Lower lobe of right lung (tissue), 2 donors: ENCODE measurements at regions not wholly inside any gene's neighbourhood (a gene's known extent, or its start where the extent isn't known, plus 50 kb on each side); places are given as distances from the start of the nearest gene placed in this dataset.

ENCODE experiments used
- ATAC-seq, 2 donors: fragments of 200-7000 bp; cut with Tn5 transposase; one replicate each; pipeline ENCODE4 v1.9.1; 2020 to 2022; ENCODE audit warnings: mild to moderate bottlenecking in 2 of 2, moderate library complexity in 2 of 2
- DNase-seq: peaks from one replicate; pipeline ENCODE4 v3.0.0-alpha.2; 2020
- H3K27ac ChIP-seq: fragments of 200-600 bp; one replicate; pipeline ENCODE4 v1.8.0; 2022
- H3K27me3 ChIP-seq: fragments of 200-600 bp; one replicate; pipeline ENCODE4 v1.8.0; 2022; ENCODE audit warnings: low read depth
- H3K36me3 ChIP-seq: fragments of 200-600 bp; one replicate; pipeline ENCODE4 v1.8.0; 2022; ENCODE audit warnings: mild to moderate bottlenecking
- H3K4me1 ChIP-seq: fragments of 200-600 bp; one replicate; pipeline ENCODE4 v1.8.0; 2022
- H3K4me3 ChIP-seq: fragments of 200-600 bp; one replicate; pipeline ENCODE4 v1.8.0; 2022; ENCODE audit warnings: mild to moderate bottlenecking
- H3K9me3 ChIP-seq: fragments of 200-600 bp; one replicate; pipeline ENCODE4 v1.8.0; 2022
- intact Hi-C: fragments of 100-400 bp; cut with DNase I; formaldehyde crosslinking; loops from one replicate; pipeline ENCODE4 v1.11.0; 2022
- TF ChIP-seq, protein P1 (sequence below): fragments of 200-600 bp; IDR thresholded peaks from one replicate; pipeline ENCODE4 v1.8.0; 2022; ENCODE audit warnings: antibody characterized with exemption, mild to moderate bottlenecking
- donor health status: DM: no; HTN: yes; CAD: no; lungs with severe emphysema.

GRCh38 chr9:7325995-7326394 is 473.6 kb downstream of the DMAC1 start:
- TF ChIP-seq, protein P1, sequence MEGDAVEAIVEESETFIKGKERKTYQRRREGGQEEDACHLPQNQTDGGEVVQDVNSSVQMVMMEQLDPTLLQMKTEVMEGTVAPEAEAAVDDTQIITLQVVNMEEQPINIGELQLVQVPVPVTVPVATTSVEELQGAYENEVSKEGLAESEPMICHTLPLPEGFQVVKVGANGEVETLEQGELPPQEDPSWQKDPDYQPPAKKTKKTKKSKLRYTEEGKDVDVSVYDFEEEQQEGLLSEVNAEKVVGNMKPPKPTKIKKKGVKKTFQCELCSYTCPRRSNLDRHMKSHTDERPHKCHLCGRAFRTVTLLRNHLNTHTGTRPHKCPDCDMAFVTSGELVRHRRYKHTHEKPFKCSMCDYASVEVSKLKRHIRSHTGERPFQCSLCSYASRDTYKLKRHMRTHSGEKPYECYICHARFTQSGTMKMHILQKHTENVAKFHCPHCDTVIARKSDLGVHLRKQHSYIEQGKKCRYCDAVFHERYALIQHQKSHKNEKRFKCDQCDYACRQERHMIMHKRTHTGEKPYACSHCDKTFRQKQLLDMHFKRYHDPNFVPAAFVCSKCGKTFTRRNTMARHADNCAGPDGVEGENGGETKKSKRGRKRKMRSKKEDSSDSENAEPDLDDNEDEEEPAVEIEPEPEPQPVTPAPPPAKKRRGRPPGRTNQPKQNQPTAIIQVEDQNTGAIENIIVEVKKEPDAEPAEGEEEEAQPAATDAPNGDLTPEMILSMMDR, result no peak
- H3K4me3 ChIP-seq, result no peak overlapping the region
- no peak for ATAC-seq

DNA sequence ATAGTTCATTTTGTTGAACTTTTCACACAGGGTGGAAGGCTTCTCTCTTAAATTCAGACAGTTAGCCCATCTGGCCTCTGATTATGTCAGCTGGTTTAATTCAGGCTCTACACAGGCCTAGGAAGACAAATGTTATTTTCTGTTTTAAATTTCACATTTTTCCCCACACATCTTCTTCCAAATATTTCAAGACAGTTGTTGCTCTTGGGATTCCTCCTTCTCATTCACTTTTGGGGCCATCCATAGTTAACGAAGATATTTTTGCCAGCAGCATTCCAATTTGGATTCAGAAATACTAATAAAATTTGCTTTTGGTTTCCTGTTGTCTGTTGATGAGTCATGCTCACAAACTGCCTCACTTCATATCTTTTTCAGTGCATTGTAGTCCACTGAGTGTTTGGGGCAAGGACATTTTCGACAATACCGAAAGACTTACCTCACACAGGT is 475.4 kb downstream of the DMAC1 start:
- no peak for ATAC-seq
- H3K4me3 ChIP-seq, result no peak overlapping the region
- H3K9me3 ChIP-seq, result no peaks in the 10 kb centered on the region
- no peaks in the 10 kb centered on the region for H3K4me1 ChIP-seq
- TF ChIP-seq, protein P1, result no peak
- no peaks in the 10 kb centered on the region for H3K36me3 ChIP-seq
- no peak overlapping the region for H3K27ac ChIP-seq
- no peak for DNase-seq
- H3K27me3 ChIP-seq, result no peaks in the 10 kb centered on the region
- intact Hi-C loops, result no loop called here

More at GRCh38 chr9:7325995-7326394, 473.6 kb downstream of the DMAC1 start:
- no peak for DNase-seq
- H3K9me3 ChIP-seq, result no peaks in the 10 kb centered on the region
- H3K4me1 ChIP-seq, result no peaks in the 10 kb centered on the region
- H3K27ac ChIP-seq, result no peak overlapping the region
- intact Hi-C loops, result no loop called here
- H3K27me3 ChIP-seq, result no peaks in the 10 kb centered on the region
- H3K36me3 ChIP-seq, result no peaks in the 10 kb centered on the region

DNA sequence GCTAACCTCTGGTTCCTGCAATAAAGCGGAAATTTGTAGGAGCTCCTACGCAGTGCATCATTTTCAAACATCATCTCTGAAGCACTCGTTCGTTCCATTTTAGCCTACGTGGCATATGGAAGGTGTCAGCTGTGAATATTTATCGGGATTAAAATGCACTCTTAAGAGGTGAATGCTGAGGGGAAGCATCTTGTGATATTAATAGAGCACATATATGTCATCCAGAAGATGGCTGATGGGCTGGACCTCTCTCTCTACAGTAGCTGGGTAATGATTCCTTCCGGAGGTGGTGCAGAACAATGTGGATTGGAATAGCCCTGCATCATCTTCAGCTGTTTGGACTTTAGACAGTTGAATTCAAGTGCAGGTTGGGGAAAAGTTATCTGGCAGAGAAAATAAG is 478.7 kb downstream of the DMAC1 start:
- ATAC-seq, result no peak
- TF ChIP-seq, protein P1, result no peak
- H3K27me3 ChIP-seq, result no peaks in the 10 kb centered on the region
- H3K27ac ChIP-seq, result no peak overlapping the region
- H3K4me3 ChIP-seq, result no peak overlapping the region
- DNase-seq, result no peak
- H3K36me3 ChIP-seq, result no peaks in the 10 kb centered on the region
- H3K4me1 ChIP-seq, result no peaks in the 10 kb centered on the region
- intact Hi-C loops, result no loop called here
- H3K9me3 ChIP-seq, result no peaks in the 10 kb centered on the region

DNA sequence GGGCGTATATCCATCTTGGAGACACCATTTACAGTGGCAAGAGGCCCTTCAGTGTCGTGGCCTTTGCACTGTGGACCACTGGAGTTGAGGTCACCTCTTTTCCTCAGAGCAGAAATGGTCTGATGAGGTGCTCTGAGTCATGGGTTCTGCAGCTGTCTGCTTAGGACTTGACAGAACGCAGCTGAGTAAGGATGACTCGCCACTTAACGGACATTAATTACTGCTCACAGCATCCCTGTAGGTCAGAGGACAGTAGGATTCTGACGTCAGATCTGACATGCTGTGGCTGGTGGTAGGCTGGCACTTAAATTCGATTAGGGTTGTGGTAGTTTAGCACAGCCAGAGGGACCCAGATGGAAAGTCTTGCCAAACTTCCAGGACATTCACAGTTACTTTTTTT is 479.4 kb downstream of the DMAC1 start:
- TF ChIP-seq, protein P1, result no peak
- H3K27ac ChIP-seq, result no peak overlapping the region
- no peaks in the 10 kb centered on the region for H3K27me3 ChIP-seq
- no peak for DNase-seq
- intact Hi-C loops, result no loop called here
- no peaks in the 10 kb centered on the region for H3K9me3 ChIP-seq
- H3K36me3 ChIP-seq, result no peaks in the 10 kb centered on the region
- ATAC-seq, result peak in 1 of 2 donors; percentile 45
- no peak overlapping the region for H3K4me3 ChIP-seq
- no peaks in the 10 kb centered on the region for H3K4me1 ChIP-seq

DNA sequence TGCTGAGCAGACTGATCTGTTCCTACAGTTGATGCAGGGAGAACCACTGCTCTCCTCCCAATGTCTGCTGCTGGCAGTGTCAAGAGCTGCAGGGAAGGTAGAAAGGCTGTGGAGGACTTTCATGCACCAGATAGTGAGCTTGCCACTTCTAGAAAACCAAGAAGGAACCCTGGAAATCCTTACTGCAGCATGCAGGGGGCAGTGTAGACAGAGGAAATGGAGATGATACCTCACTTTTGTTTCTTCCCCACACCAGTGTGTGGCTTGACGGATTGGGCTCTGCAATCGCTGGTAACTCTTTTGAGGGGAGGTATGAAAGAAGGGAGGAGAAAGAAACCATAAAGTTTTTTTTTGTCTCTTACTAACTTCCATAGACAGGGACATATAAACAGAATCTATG is 480.7 kb downstream of the DMAC1 start:
- ATAC-seq (no peak), DNase-seq (no peak)
- Histone ChIP-seq H3K27ac (no peak overlapping the region), H3K9me3 (no peaks in the 10 kb centered on the region), H3K36me3 (no peaks in the 10 kb centered on the region), H3K4me3 (no peak overlapping the region), H3K4me1 (no peaks in the 10 kb centered on the region), H3K27me3 (no peaks in the 10 kb centered on the region)
- intact Hi-C loops, result no loop called here
- TF ChIP-seq, protein P1, result no peak

- Histone ChIP-seq H3K36me3 (no peaks in the 10 kb centered on the region), H3K4me3 (no peak overlapping the region), H3K9me3 (peaks cover 14% of the 10 kb centered on the region), H3K27me3 (no peaks in the 10 kb centered on the region), H3K27ac (no peak overlapping the region), H3K4me1 (no peaks in the 10 kb centered on the region)
- intact Hi-C loops, result no loop called here
- no peak for ATAC-seq
- no peak for DNase-seq
- TF ChIP-seq, protein P1, result no peak
Observed at GRCh38 chr9:7316967-7317366, 482.6 kb downstream of the DMAC1 start.
